H9 (cell line): ENCODE measurements at regions not wholly inside any gene's neighbourhood (a gene's known extent, or its start where the extent isn't known, plus 50 kb on each side); places are given as distances from the start of the nearest gene placed in this dataset.

ENCODE experiments used
- DNase-seq: peaks from one replicate; pipeline ENCODE4 v3.0.0-alpha.2; 2017
- H2AFZ ChIP-seq: one replicate; pipeline ENCODE4 v1.6.1; 2013; ENCODE audit warnings: mild to moderate bottlenecking, low read length, control low read depth, moderate library complexity
- H2AK5ac ChIP-seq: 2 replicates; pipeline ENCODE4 v1.6.1; 2013; ENCODE audit warnings: low read length, control low read depth, mixed read lengths; ENCODE audit not compliant: insufficient read length
- H2BK120ac ChIP-seq: one replicate; pipeline ENCODE4 v1.6.1; 2013; ENCODE audit warnings: low read depth, mild to moderate bottlenecking, low read length, control low read depth, inconsistent platforms; ENCODE audit not compliant: poor library complexity, severe bottlenecking
- H2BK12ac ChIP-seq: 2 replicates; pipeline ENCODE4 v1.6.1; 2013; ENCODE audit warnings: low read length, control low read depth, mixed read lengths, low read depth; ENCODE audit not compliant: insufficient read length
- H2BK15ac ChIP-seq: 2 replicates; pipeline ENCODE4 v1.6.1; 2013; ENCODE audit warnings: low read depth, low read length, control low read depth
- H2BK20ac ChIP-seq: one replicate; pipeline ENCODE4 v1.6.1; 2013; ENCODE audit warnings: low read depth, mild to moderate bottlenecking, low read length, control low read depth, inconsistent platforms; ENCODE audit not compliant: poor library complexity, severe bottlenecking
- H2BK5ac ChIP-seq: 2 replicates; pipeline ENCODE4 v1.6.1; 2013; ENCODE audit warnings: low read length, control low read depth, mixed read lengths; ENCODE audit not compliant: insufficient read length
- H3K14ac ChIP-seq: 2 replicates; pipeline ENCODE4 v1.6.1; 2013; ENCODE audit warnings: low read length, control low read depth; ENCODE audit not compliant: insufficient read depth
- H3K18ac ChIP-seq: 2 replicates; pipeline ENCODE4 v1.6.1; 2013; ENCODE audit warnings: low read depth, mild to moderate bottlenecking, mixed read lengths, low read length, control low read depth; ENCODE audit not compliant: insufficient read length
- H3K23ac ChIP-seq: 2 replicates; pipeline ENCODE4 v1.6.1; 2013; ENCODE audit warnings: low read length, control low read depth, mixed read lengths, low read depth; ENCODE audit not compliant: insufficient read length
- H3K23me2 ChIP-seq: 2 replicates; pipeline ENCODE4 v1.6.1; 2013; ENCODE audit warnings: low read depth, mild to moderate bottlenecking, mixed read lengths, low read length, control low read depth; ENCODE audit not compliant: insufficient read length, poor library complexity, severe bottlenecking
- H3K27ac ChIP-seq: 2 replicates; pipeline ENCODE4 v1.5.1; 2013; ENCODE audit warnings: low read length, control low read depth, mixed read lengths, low read depth; ENCODE audit not compliant: insufficient read length
- H3K27me3 ChIP-seq: 2 replicates; pipeline ENCODE4 v1.6.1; 2013; ENCODE audit warnings: low read length, control low read depth, inconsistent platforms; ENCODE audit not compliant: insufficient read depth
- H3K4ac ChIP-seq: 2 replicates; pipeline ENCODE4 v1.6.1; 2013; ENCODE audit warnings: low read depth, mild to moderate bottlenecking, control low read depth, inconsistent platforms, low read length, moderate library complexity
- H3K4me1 ChIP-seq: 2 replicates; pipeline ENCODE4 v1.6.1; 2013; ENCODE audit warnings: low read length, control low read depth, inconsistent platforms; ENCODE audit not compliant: insufficient read depth
- H3K4me2 ChIP-seq: 2 replicates; pipeline ENCODE4 v1.6.1; 2013; ENCODE audit warnings: low read length, control low read depth, mixed read lengths; ENCODE audit not compliant: insufficient read length, insufficient read depth
- H3K56ac ChIP-seq: 2 replicates; pipeline ENCODE4 v1.6.1; 2013; ENCODE audit warnings: low read depth, mild to moderate bottlenecking, mixed read lengths, low read length, control low read depth; ENCODE audit not compliant: insufficient read length
- H3K79me1 ChIP-seq: 2 replicates; pipeline ENCODE4 v1.6.1; 2013; ENCODE audit warnings: low read depth, mild to moderate bottlenecking, moderate library complexity, low read length, control low read depth, inconsistent platforms; ENCODE audit not compliant: insufficient read depth, poor library complexity, severe bottlenecking
- H3K79me2 ChIP-seq: 2 replicates; pipeline ENCODE4 v1.6.1; 2013; ENCODE audit warnings: low read length, control low read depth, inconsistent platforms; ENCODE audit not compliant: insufficient read depth
- H3K9ac ChIP-seq: 2 replicates; pipeline ENCODE4 v1.6.1; 2013; ENCODE audit warnings: low read length, control low read depth, mixed read lengths; ENCODE audit not compliant: insufficient read length; ENCODE audit errors: extremely low read depth
- H3K9me3 ChIP-seq: one replicate; pipeline ENCODE4 v1.6.1; 2013; ENCODE audit warnings: low read depth, low read length, inconsistent platforms; ENCODE audit not compliant: control insufficient read depth
- H3T11ph ChIP-seq: one replicate; pipeline ENCODE4 v1.6.1; 2013; ENCODE audit warnings: mild to moderate bottlenecking, low read length, control low read depth, inconsistent platforms
- H4K20me1 ChIP-seq: one replicate; pipeline ENCODE4 v1.6.1; 2013; ENCODE audit not compliant: control insufficient read depth, insufficient read length, insufficient read depth
- H4K5ac ChIP-seq: 2 replicates; pipeline ENCODE4 v1.6.1; 2013; ENCODE audit warnings: low read depth, mild to moderate bottlenecking, mixed read lengths, low read length, control low read depth; ENCODE audit not compliant: insufficient read length
- H4K8ac ChIP-seq: replicated peaks from 2 replicates; pipeline ENCODE4 v1.6.1; 2013; ENCODE audit warnings: low read length, control low read depth, mixed read lengths, low read depth; ENCODE audit not compliant: insufficient read length
- H4K91ac ChIP-seq: 2 replicates; pipeline ENCODE4 v1.6.1; 2013; ENCODE audit warnings: low read depth, mild to moderate bottlenecking, moderate library complexity, mixed read lengths, low read length, control low read depth; ENCODE audit not compliant: insufficient read length
- H3K27ac Mint-ChIP-seq, 3 experiments: 2 replicates in 2 of 3; 3 replicates in 1 of 3; pipeline ENCODE4 v1.8.0; 2020 to 2021; ENCODE audit warnings: mixed read lengths in 3 of 3, mild to moderate bottlenecking in 1 of 3, moderate library complexity in 1 of 3
- H3K27me3 Mint-ChIP-seq: 2 replicates; pipeline ENCODE4 v1.8.0; 2021; ENCODE audit warnings: low read depth, mild to moderate bottlenecking, moderate library complexity, mixed read lengths
- H3K36me3 Mint-ChIP-seq, 3 experiments: 2 replicates in 2 of 3; 3 replicates in 1 of 3; pipeline ENCODE4 v1.8.0; 2020 to 2021; ENCODE audit warnings: low read depth in 3 of 3, mixed read lengths in 3 of 3; ENCODE audit not compliant: insufficient read depth in 1 of 3
- H3K4me1 Mint-ChIP-seq, 2 experiments: 2 replicates each; pipeline ENCODE4 v1.8.0; 2020; ENCODE audit warnings: mixed read lengths in 2 of 2
- H3K4me3 Mint-ChIP-seq, 2 experiments: 2 replicates in 1 of 2; 3 replicates in 1 of 2; pipeline ENCODE4 v1.8.0; 2020 to 2021; ENCODE audit warnings: mild to moderate bottlenecking in 2 of 2, mixed read lengths in 2 of 2, moderate library complexity in 1 of 2
- H3K9me3 Mint-ChIP-seq, 2 experiments: 2 replicates in 1 of 2; 3 replicates in 1 of 2; pipeline ENCODE4 v1.8.0; 2020; ENCODE audit warnings: mild to moderate bottlenecking in 2 of 2, mixed read lengths in 2 of 2, moderate library complexity in 1 of 2
- WGBS: extraction: QIAGEN DNeasy Blood & Tissue Kit; methylation state at CpG from one replicate; pipeline ENCODE4 v1.1.7; 2013; ENCODE audit warnings: missing lambda C conversion rate, low lambda C conversion rate, mixed read lengths; ENCODE audit not compliant: insufficient read length; ENCODE audit errors: extremely low coverage; 5-methylcytosine and 5-hydroxymethylcytosine counted together
- TF ChIP-seq, protein P1 (sequence below): fragments of 200-600 bp; sonication (generic); conservative IDR thresholded peaks from 3 replicates; pipeline ENCODE4 v1.8.0; 2021; ENCODE audit warnings: antibody characterized with exemption, mild to moderate bottlenecking

DNA sequence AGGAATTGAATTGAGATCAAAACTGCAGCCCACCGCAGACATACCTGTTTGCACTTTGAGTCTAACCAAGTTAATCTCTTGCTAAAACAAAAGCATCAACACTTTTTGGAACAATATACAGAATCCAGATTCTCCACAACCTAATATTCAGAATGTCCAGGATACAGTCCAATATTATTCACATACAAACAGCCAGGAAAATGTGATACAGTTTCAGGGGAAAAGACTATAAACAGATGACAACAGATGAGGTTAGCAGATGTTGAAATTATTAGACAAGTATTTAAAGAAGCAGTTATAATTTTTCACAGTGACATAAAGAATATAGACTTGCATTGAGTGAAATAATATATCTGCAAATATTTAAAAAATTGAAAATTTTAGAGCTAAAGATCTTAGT, 678.1 kb upstream of the CXADR start:
- H3K27ac ChIP-seq: no peak overlapping the region
- no CpG with 5 or more reads among the region's 1 CpG for WGBS
- H3T11ph ChIP-seq: no peak overlapping the region
- no peak overlapping the region for H4K5ac ChIP-seq
- H4K8ac ChIP-seq: no peak overlapping the region
- 0 out of 7 replicates have a peak overlapping the region, but pooled peaks of 1 of the 3 experiments have one; percentile 8 for H3K27ac Mint-ChIP-seq
- H2BK5ac ChIP-seq: no peak overlapping the region
- H3K23me2 ChIP-seq: no peaks in the 10 kb centered on the region
- no peak overlapping the region for H2BK15ac ChIP-seq
- no peak overlapping the region for H3K4me3 Mint-ChIP-seq
- no peaks in the 10 kb centered on the region for H3K9me3 Mint-ChIP-seq
- H2BK120ac ChIP-seq: no peak overlapping the region
- H3K4me1 ChIP-seq: peaks cover 4% of the 10 kb centered on the region; the same call in 1 of the 2 replicates
- no peak overlapping the region for H2BK20ac ChIP-seq
- no peaks in the 10 kb centered on the region for H3K79me1 ChIP-seq
- H3K14ac ChIP-seq: no peak overlapping the region
- no peaks in the 10 kb centered on the region for H3K79me2 ChIP-seq
- no peaks in the 10 kb centered on the region for H3K36me3 Mint-ChIP-seq
- H3K18ac ChIP-seq: no peak overlapping the region
- H2AK5ac ChIP-seq: no peak overlapping the region
- H3K56ac ChIP-seq: no peak overlapping the region
- H4K91ac ChIP-seq: no peak overlapping the region
- no peaks in the 10 kb centered on the region for H3K27me3 Mint-ChIP-seq
- no peak for DNase-seq
- H3K9ac ChIP-seq: no peak overlapping the region
- peaks cover 24 to 41% of the 10 kb centered on the region in 2 experiments for H3K4me1 Mint-ChIP-seq
- no peaks in the 10 kb centered on the region for H4K20me1 ChIP-seq
- H3K4me2 ChIP-seq: no peak overlapping the region
- H2BK12ac ChIP-seq: no peak overlapping the region
- TF ChIP-seq, protein P1, sequence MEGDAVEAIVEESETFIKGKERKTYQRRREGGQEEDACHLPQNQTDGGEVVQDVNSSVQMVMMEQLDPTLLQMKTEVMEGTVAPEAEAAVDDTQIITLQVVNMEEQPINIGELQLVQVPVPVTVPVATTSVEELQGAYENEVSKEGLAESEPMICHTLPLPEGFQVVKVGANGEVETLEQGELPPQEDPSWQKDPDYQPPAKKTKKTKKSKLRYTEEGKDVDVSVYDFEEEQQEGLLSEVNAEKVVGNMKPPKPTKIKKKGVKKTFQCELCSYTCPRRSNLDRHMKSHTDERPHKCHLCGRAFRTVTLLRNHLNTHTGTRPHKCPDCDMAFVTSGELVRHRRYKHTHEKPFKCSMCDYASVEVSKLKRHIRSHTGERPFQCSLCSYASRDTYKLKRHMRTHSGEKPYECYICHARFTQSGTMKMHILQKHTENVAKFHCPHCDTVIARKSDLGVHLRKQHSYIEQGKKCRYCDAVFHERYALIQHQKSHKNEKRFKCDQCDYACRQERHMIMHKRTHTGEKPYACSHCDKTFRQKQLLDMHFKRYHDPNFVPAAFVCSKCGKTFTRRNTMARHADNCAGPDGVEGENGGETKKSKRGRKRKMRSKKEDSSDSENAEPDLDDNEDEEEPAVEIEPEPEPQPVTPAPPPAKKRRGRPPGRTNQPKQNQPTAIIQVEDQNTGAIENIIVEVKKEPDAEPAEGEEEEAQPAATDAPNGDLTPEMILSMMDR: no peak
- H3K27me3 ChIP-seq: no peaks in the 10 kb centered on the region
- H3K23ac ChIP-seq: no peak overlapping the region
- no peaks in the 10 kb centered on the region for H3K9me3 ChIP-seq
- no peak overlapping the region for H2AFZ ChIP-seq
- H3K4ac ChIP-seq: no peak overlapping the region
